Hematopoietic multipotent progenitor cell treated with erythropoietin and hydrocortisone succinate and interleukin-3 and kit ligand, for 17 days (in vitro differentiated cells): ENCODE measurements at regions not wholly inside any gene's neighbourhood (a gene's known extent, or its start where the extent isn't known, plus 50 kb on each side); places are given as distances from the start of the nearest gene placed in this dataset.

Experiments used
- DNase-seq: peaks from one replicate; pipeline ENCODE4 v3.0.0-alpha.2; 2015; ENCODE audit warnings: low spot score

DNA sequence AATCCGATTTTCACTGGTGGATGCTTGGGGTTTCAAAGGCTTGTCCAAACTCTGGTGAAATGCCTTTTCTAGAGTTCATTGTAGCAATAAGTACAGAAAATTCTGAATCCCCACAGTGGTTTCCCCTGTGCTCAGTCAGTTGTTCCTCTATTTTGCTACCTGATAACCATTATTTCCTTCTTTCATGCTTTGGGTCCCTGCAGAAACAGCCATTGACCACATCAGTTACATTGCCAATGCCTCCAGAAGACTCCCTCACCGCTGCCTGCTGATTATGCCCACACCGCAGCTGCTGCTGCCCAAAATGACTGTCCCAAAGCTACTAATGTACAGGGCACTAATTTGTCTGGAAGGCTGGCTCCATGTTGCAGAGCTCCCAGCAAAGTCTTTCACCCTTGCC is 517.3 kb downstream of the KLF12 start:
- no peak for DNase-seq

DNA sequence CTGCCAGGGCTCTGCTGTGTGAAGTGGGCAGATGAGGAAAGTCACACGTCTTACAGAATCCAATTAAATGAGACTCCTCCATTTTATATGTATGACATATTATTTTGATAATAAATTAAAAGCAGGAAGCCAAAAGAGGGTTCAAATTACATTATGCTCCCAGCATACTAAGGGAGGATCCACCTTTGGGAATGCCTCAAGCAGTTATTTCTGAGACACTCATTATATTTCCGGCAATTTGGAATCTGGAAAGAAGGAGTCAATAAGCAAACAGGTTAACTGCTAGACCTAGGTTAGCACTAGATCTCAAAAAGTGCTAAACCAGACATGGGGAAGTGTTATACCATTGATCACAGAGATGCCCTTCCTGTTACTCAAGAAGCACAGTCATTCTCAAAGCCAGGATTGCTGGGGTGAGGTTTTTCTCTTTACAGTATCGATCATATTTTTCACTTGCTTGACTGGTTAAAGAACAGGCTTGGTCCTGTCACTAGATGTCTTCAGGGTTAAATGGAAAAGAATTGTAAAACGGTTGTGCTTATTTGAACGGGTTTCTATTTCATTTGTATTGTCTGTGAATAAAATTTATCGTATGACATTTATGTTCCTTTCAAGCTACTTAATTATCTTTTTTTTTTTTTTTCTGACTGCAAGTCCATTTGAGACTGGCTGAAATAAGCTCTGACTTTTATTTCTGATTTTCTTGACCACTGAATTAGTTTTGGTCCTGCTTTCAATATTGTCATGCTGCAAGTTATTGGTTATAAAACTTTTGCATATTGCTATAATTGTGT is 523.2 kb downstream of the KLF12 start:
- DNase-seq = no peak

DNA sequence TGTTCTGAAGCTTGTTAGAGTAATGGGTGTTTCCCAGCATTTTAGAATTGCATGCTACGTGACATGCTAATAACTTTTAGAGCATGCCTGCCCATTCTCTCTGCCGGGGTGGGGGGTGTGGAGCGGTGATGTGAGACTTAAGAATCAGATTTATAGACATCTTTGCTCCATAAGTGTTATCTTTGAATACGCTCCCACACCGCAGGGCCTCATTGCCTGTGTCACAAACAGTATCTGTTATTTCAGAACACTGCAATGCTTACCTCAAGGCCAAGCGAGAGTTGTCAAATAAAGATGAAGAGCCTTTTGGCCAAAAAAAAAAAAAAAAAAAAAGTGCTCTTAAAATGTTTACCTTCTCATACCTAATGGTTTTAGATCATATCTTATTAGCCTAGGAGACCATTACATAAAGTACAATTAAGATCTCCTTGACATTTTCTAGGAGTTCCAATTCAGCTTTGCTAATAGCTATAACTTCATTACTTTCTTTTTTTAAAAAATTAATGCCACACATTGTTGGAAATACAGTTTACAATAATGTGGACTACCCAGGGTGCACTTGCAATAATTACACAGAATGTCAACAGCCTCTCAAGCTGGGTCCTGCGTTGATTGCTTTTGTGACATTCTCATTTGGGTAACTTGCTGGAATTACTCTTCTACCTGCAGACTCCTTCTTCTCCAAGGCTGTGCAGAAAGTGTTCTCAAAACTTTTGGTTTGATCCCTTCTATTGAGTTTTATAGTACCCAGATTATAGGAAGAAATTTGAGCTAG is 525.3 kb downstream of the KLF12 start:
- DNase-seq = no peak

DNA sequence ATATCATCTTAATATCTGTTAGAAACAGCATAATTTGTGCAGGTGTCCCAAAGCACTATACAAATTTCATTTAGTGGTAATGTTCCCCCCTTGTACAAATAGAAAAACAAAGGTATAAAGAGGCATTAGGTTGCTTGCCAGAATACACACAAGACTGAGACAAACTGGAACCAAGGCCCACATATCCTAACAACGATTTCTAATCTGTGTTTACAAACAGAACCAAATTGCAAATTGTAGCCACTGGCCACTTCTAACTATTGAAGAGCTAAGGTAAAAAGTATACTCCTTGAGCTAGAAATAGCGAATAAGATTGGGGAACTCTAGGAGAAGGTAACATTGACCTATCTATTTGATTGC is 526.1 kb downstream of the KLF12 start:
- DNase-seq = no peak

DNA sequence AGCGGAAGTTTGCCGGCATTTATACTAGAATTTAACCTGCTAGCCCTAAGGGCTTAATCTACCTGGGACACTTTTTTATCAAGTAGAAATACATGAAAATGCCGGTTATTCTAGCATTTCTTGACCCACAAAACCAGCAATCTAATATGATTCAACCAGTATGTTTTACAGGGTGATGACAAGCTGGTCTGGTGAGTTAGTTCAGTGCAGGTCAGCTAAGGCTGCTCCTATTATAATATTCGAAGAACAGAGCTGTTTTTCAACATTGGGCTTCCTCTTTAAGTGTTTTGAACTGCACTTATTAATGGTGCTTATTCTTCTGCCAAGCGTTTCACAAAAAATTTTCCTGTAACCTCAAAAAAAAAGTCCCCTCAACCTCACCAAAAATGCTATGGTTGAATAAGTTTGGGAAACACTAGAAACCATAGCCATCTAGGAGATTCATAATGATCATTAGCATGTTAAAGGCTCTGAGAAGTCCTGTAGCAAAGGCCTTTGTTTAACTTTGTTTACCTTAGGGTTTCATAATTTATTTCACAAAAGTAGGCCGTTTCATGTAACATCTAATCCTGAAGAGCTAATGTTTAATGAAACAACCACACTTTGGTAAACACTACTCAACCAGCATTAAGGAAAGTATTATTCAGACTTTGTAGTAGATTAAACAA is 526.6 kb downstream of the KLF12 start:
- no peak for DNase-seq

DNA sequence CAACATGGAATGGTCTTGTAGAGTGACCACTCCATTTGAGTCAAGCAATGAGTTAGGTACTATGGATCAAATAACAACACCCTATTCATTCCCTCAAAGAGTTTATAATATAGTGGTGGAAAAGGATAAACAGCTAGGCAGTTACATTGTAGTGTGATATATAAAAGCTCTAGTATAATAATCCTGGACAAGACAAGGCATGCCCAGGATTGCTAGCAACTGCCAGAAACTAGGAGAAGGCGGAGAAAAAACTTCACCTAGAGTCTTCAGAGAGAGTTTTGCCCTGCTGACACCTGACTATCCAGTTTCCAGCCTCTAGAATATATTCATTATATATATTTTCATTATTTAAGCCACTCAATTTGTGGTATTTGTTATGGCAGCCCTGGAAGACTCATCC is 530.6 kb downstream of the KLF12 start:
- DNase-seq = no peak

DNA sequence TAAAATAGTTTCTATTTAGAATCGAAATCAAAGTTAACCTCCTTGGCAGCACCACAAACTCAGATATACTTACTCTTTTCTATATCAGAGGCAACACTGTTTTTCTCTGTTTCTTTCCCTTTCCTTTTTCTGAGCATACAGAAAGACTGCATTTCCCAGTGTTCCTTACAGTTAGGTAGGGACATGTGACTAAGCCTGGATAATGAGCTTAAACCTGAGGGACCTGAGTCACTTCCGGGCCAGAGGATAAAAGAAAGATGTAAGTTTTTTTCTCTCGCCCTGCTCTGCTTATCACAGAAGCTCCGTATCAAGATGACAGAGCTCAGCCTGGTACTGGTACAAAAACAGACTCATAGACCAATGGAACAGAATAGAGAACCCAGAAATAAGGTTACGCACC is 531.9 kb downstream of the KLF12 start:
- DNase-seq = no peak

DNA sequence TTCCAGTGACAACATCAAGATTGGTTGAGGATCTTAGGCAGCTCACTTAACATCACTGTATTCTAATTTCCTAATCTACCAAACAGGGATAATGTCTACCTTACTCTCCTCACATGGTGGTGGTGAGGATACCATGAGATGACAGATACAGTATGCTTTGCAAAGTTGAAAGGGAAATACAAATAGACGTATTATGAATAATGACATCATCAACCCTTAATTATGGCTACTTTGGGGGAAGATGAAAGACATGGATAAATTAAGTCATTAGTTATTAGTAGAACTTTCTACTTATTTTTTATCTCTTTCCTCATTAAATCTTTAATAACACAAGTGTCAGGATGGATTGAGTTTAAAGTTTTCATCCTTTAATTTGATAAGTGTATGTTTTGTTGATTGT is 532.5 kb downstream of the KLF12 start:
- no peak for DNase-seq

DNA sequence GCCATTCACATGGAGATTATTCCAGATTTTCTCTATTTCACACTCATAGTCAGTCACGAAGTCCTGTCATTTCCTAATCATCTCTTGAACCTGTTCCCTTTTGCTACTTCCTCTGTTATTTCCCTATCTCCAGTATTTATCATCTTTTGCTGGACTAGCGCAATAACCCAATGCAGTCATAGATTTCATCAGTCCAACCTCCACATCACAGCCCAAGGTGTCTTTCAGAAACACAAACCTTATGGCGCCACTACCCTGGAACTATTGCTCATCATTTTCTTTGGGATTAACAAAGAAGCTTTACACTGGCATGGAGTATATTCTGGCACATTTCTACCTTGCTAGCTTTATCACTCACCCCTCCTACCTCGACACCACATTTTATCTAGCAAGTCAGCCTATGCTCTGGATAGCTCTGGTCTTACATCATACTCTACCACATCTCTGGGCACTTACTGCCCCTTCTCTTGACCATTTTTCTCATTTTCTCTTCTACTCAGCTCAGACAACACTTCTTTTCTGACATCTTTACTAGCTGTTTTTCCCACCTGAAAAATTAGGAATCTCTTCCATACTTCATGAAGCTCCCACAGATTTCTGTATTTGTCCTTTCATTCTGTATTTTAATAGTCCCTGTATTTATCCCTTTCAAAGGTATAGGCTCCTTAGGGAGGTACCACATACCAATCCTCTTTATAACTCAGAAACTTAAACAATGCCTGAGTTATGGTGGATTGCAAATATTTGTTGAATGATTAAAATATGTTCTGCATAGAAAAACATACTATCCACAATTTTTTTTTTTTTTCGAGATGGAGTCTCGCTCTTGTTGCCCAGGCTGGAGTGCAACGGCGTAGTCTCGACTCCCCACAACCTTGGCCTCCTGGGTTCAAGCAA is 534.7 kb downstream of the KLF12 start:
- DNase-seq = no peak

DNA sequence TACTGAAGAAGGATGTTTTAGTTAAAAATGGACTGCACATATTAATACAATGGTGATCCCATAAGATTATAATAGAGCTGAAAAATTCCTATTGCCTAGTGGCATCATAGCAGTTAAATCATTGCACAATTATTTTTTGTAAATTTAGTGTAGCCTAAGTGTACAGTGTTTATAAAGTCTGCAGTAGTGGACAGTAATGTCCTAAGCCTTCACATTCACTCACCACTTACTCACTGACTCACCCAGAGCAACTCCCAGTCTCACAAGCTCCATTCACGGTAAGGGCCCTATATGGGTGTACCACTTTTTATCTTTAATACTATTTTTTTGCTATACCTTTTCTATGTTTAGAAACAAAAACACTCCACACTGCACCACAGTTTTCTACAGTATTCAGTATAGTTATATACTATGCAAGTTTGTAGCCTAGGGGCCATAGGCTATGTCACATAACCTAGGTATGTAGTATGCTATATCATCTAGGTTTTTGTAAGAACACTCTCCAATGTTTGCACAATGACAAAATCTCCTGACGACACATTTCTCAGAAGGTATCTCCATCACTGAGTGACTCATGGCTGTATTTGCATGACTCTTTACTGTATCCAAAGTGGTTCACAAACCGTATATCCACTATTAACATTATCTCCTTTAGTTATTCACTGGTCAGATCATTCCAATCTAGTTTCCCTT is 536.0 kb downstream of the KLF12 start:
- DNase-seq = no peak

DNA sequence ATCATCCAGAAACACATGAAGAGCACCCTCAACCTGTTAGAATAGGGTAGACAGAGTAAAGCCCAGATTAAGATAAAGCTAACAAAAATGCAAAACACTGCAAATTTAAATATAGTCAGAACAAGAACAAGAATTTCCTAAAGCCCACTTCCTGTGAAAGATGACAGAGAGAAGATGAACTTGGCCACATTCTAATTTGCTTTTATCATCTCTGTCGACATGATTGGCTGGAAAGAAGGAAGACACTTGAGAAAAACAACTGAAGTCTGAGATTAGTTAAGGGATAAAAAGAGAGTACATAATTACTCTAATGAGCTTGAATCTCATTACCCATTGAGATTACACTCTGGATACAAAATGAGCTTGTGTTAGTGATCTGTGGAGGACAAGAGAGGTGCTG is 537.6 kb downstream of the KLF5 start:
- DNase-seq = no peak

DNA sequence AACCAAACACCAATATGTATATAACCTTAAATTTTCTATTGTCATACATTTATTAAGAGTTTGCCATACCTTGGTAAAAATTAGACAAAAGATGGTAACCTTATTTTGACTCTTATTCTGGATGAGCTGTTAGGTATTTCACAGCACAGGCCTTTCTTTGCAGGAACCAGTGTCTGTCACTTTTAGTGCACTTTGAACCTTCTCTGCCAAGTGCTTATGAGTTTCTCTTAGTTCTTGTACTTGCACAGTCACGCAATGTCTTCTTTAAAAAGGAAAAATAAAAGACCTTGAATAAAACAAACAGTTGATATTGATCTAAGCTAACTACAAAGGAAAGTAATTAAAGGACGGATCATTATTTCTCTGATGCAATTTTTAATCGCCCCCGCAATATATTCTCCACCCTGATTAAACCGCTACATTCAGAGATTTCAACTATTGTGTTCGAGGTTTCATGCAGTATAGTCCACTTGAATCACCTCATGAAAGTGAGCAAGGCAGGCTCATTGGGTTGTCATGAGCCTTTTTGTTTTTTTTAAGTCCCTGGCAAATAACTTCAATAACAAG is 534.5 kb downstream of the KLF5 start:
- DNase-seq = no peak

DNA sequence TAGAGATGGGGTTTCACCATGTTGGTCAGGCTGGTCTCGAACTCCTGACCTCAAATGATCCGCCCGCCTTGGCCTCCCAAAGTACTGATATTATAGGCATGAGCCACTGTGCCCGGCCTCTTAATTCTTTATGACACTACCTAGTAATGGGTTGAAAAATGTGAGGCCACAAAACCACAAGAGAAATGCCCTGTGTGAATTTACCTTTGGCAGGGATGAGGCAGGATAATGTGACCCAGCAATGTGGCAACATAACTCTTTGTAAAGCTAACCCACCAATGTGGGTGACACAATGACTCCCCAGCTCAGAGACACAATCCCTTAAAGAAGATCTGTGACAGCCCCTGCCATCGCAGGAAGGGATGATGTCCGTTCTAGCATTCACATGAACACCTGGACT is 533.1 kb downstream of the KLF5 start:
- no peak for DNase-seq

DNA sequence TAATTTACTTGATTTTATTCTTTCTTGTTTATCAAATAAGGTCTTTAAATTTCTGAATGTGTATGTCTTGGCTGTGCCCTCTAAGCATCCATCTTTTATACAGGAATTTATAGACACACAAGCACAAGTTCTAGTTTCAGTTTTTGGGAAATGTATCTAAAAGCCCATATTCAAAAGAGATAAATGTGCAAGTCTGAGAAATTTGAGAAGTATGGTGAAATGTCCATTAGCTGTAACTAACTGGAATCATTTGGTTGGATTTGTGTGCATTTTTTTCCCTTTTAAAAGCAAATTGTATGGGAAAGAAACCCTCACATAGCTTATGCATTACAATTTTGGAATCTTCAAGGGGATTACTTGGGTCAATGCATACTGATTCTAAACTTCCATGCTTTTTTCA is 532.0 kb downstream of the KLF5 start:
- no peak for DNase-seq

DNA sequence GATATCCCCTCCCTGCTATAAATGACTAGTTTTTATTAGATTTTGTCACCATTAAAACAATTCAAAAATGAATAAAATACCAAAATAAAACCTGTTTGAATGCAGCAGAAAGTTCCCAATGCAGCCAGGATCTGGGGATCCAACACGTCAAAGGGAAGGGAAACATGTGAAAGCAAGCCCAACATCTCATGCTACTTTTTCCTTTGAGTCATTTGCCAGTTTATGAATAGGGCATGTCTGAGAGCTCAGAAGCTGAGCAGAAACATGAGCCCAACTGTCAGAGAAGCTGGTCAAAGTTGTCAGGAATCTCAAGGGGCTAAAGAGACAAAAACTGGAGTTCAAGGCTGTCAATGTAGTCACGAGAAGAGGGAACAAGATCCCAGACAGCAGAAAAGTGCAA is 526.4 kb downstream of the KLF5 start:
- no peak for DNase-seq

DNA sequence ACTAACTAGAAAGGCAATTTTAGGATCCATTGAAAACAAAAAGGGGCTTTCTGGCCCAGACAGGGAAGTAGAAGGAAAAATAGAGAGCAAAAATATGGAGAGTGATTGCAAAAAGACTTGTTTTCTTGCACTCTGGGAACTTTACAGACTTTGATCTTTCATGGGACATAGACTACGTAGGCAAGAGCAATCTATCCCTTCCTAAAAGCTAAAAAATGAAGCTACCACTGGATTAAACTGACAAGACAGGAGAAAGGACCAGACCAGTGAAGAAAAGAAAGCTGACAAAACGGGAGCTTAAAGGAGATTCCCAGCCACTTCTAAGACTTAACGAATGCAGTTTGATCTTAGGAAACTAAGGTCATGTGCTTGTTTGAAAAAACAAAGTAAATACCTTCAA is 524.5 kb downstream of the KLF5 start:
- no peak for DNase-seq

DNA sequence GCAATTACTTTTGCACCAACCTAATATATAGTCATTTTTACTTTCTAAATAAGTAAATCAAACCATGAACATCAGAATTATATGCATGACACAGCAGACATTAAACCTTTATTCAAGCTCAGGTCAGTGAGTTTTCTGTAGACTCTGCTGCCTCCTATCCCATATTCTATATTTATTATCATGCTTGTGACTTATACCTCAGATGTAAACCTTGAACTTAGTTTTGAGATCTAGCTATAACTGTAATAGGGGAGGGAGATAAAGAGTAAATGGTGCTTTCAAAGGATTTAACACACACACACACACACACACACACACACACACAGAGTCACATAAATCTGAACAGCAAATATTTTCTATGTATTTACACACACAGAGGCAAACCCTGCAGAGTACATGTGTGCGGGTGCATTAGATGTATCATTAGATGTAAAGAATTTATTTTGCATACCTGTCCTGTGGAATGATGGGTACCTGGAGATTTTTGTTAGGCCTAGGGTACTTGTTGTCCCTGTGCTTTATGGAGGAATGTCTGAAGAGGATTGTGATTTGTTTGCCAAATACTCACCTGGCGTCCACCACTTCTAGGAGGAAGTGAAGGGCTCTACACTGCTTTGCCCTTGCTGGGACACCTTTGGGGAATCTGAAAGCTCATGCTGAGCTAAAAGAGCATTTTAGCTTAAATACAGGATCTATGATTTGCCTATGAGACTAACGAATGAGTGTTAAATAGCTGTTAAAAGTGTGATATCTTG is 521.9 kb downstream of the KLF5 start:
- DNase-seq = no peak

DNA sequence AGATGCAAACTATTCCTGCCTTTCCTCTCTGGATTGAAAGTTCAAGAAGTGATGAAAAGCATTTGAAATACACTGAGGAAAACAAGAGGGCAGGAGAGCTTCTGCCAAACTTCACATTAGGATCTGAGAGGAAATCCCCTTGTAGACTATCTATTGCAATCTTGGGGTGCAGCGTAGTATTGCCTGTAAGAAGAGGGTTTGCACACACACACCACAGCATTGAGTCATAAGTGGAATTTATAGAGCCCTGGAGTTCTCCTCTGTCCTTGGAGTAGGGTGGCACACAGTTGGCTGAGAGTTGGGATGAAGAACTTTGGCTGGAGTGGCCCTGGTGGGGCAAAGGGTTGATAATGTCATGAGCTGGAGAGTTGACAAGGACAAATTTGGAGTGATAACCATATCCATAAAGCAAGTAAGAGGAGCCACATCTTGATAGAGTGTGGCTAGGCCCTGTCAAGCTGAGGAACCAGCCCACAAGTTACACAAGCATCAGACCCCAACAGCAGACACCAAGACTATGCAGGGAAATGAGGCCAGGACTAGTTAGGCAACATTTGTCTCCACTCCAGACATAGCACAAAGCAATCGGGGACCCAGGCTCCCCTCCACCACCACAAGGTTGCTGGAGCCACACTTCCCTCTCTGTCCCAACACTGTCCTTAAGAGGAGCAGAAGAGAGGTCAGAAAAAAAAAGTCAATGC is 520.9 kb downstream of the KLF5 start:
- no peak for DNase-seq

DNA sequence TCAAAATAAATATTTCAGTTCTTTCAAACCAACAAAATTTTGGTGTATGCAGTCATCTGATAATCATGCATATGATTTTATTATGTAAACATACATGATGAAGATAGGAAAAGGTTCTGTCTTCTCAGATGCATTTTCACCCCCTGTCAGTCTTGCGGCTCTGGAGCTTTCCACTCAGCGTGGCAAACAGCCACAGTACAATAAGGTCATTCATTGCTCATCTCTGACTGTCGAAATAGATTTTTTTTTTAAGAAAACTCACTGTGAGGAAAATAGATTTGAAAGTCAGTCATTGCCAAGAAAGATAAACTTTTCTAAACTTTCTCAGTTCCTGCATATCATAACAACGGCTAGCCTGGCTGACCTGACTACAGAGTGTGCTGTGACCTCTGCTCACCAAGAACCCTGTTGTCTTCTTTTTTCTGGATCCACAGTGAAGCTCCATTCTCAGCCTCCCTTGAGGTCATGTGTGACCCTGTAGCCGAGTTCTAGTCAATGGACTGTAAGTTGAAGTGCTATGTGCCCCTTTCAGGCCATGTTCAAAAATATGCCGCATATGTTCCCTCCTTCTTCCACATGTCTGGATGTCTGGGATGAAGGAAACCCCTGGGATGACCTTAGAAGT is 519.6 kb downstream of the KLF5 start:
- DNase-seq = no peak
